Smooth muscle cell (in vitro differentiated cells): ENCODE measurements at regions not wholly inside any gene's neighbourhood (a gene's known extent, or its start where the extent isn't known, plus 50 kb on each side); places are given as distances from the start of the nearest gene placed in this dataset.
"Not testable (repeated sequence)": the region's sequence is repeated elsewhere in the genome, so short reads cannot be mapped to it uniquely, and the experiment has no call there.

Source experiments
- DNase-seq: peaks from one replicate; lab custom pipeline; 2025; ENCODE audit not compliant: unreplicated experiment; lab: John Stamatoyannopoulos, UW
- H2AFZ ChIP-seq: fragments of 200-600 bp; sonication (generic); 2 replicates; pipeline ENCODE4 v1.6.0; 2016; ENCODE audit warnings: antibody characterized with exemption, low read depth, mild to moderate bottlenecking
- H3F3A ChIP-seq: fragments of 200-600 bp; sonication (generic); 2 replicates; pipeline ENCODE4 v1.6.0; 2017; ENCODE audit warnings: antibody characterized with exemption, low read depth
- H3K27ac ChIP-seq: fragments of 200-600 bp; sonication (generic); 2 replicates; pipeline ENCODE4 v1.5.1; 2016; ENCODE audit warnings: low read depth, mild to moderate bottlenecking
- H3K27me3 ChIP-seq: fragments of 200-600 bp; sonication (generic); 2 replicates; pipeline ENCODE4 v1.6.1; 2016; ENCODE audit warnings: low read depth, mild to moderate bottlenecking
- H3K36me3 ChIP-seq: fragments of 200-600 bp; sonication (generic); 2 replicates; pipeline ENCODE4 v1.5.1; 2016; ENCODE audit warnings: low read depth
- H3K4me1 ChIP-seq: fragments of 200-600 bp; sonication (generic); 2 replicates; pipeline ENCODE4 v1.5.1; 2016; ENCODE audit warnings: low read depth
- H3K4me2 ChIP-seq: fragments of 200-600 bp; sonication (generic); 2 replicates; pipeline ENCODE4 v1.6.0; 2016; ENCODE audit warnings: mild to moderate bottlenecking
- H3K4me3 ChIP-seq: fragments of 200-600 bp; sonication (generic); 2 replicates; pipeline ENCODE4 v1.5.1; 2016; ENCODE audit warnings: mild to moderate bottlenecking
- H3K79me2 ChIP-seq: fragments of 200-600 bp; sonication (generic); 2 replicates; pipeline ENCODE4 v1.6.0; 2016; ENCODE audit warnings: low read depth, mild to moderate bottlenecking
- H3K9ac ChIP-seq: fragments of 200-600 bp; sonication (generic); 2 replicates; pipeline ENCODE4 v1.6.0; 2016; ENCODE audit warnings: low read depth
- H3K9me3 ChIP-seq: fragments of 200-600 bp; sonication (generic); replicated peaks from 2 replicates; pipeline ENCODE4 v1.5.1; 2016; ENCODE audit warnings: low read depth
- H4K20me1 ChIP-seq: fragments of 200-600 bp; sonication (generic); 2 replicates; pipeline ENCODE4 v1.6.0; 2016; ENCODE audit warnings: low read depth
- WGBS: methylation state at CpG from one replicate; pipeline ENCODE4 v1.1.7; 2016; ENCODE audit warnings: low lambda C conversion rate; 5-methylcytosine and 5-hydroxymethylcytosine counted together
- TF ChIP-seq, protein P1 (sequence below): fragments of 200-600 bp; sonication (generic); IDR thresholded peaks from 2 replicates; pipeline ENCODE4 v1.5.1; 2017; ENCODE audit warnings: borderline replicate concordance, mild to moderate bottlenecking, antibody characterized with exemption; ENCODE audit not compliant: insufficient read depth, poor library complexity, severe bottlenecking

DNA sequence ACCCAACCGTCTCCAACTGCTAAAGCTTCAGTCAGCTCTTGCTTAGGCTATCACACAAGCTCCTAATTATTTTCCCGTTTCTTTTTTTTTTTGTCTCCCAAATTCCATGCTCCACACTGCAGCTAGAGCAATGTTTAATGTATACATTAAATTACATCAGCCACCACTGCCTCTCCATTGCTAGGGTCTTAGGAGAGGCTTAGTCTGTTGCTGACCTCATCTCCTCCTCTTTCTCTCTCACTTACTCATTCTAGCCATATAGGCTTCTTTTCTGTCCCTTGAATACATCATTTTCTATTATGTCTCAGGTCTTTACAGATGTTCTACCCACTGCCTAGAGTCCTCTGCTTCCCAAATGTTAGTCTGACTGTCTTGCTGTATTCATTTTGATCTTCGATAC is 138.1 kb upstream of the ST6GALNAC5 start:
- Histone ChIP-seq H3K79me2 (no peaks in the 10 kb centered on the region), H3K4me2 (peak overlapping the region; percentile 4), H3K9ac (no peak overlapping the region), H3K27ac (peak overlapping the region; percentile 30), H3K27me3 (no peaks in the 10 kb centered on the region), H3K36me3 (no peaks in the 10 kb centered on the region), H3K9me3 (no peaks in the 10 kb centered on the region), H2AFZ (peak overlapping the region; percentile 31), H4K20me1 (no peaks in the 10 kb centered on the region), H3F3A (peaks cover 6% of the 10 kb centered on the region), H3K4me3 (no peak overlapping the region), H3K4me1 (no peaks in the 10 kb centered on the region)
- DNase-seq, result no peak
- WGBS, result 50% methylated on average over 3 of the region's 3 CpGs
- TF ChIP-seq, protein P1, sequence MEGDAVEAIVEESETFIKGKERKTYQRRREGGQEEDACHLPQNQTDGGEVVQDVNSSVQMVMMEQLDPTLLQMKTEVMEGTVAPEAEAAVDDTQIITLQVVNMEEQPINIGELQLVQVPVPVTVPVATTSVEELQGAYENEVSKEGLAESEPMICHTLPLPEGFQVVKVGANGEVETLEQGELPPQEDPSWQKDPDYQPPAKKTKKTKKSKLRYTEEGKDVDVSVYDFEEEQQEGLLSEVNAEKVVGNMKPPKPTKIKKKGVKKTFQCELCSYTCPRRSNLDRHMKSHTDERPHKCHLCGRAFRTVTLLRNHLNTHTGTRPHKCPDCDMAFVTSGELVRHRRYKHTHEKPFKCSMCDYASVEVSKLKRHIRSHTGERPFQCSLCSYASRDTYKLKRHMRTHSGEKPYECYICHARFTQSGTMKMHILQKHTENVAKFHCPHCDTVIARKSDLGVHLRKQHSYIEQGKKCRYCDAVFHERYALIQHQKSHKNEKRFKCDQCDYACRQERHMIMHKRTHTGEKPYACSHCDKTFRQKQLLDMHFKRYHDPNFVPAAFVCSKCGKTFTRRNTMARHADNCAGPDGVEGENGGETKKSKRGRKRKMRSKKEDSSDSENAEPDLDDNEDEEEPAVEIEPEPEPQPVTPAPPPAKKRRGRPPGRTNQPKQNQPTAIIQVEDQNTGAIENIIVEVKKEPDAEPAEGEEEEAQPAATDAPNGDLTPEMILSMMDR, result no peak

DNA sequence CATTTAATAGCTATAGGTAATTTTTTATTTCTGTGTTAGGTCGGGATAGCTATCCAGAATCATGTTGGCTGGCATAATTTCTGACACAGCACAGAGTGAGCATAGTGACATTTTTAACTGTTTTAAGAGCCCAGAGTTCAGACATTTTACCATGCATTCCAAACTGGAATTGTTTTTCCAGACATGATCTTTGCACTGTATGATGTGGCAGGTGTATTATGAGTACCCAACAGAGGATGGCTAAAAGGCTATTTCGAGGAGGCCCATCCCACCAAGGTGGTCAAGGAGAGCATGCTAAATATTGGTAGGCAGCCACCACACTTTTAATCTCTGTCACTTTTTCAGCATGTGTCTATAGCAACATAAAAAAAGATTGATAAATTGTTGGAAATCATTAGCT is 137.3 kb upstream of the ST6GALNAC5 start:
- Histone ChIP-seq H3K4me1 (no peaks in the 10 kb centered on the region), H3K27me3 (no peaks in the 10 kb centered on the region), H3K9ac (no peak overlapping the region), H3K9me3 (no peaks in the 10 kb centered on the region), H4K20me1 (no peaks in the 10 kb centered on the region), H2AFZ (no peak overlapping the region), H3K79me2 (no peaks in the 10 kb centered on the region), H3F3A (peaks cover 6% of the 10 kb centered on the region), H3K4me3 (no peak overlapping the region), H3K27ac (no peak overlapping the region), H3K4me2 (no peak overlapping the region), H3K36me3 (no peaks in the 10 kb centered on the region)
- DNase-seq, result no peak
- TF ChIP-seq, protein P1, result no peak
- 94% methylated on average over 2 of the region's 2 CpGs for WGBS

DNA sequence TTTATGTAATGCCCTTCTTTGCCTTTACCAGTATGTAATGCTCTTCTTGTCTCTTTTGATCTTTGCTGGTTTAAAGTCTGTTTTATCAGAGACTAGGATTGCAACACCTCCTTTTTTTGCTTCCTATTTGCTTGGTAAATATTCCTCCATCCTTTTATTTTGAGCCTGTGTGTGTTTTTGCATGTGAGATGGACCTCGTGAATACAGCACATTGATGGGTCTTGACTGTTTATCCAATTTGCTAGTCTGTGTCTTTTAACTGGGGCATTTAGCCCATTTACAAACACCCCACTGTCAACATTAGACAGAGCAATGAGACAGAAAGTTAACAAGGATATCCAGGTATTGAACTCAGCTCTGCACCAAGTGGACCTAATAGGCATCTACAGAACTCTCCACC is 128.9 kb upstream of the ST6GALNAC5 start:
- H3K4me3 ChIP-seq, DNase-seq, H2AFZ ChIP-seq, H3K9me3 ChIP-seq, H3F3A ChIP-seq, H3K4me1 ChIP-seq, H3K9ac ChIP-seq, H3K79me2 ChIP-seq, H3K27ac ChIP-seq, H4K20me1 ChIP-seq, H3K27me3 ChIP-seq, H3K36me3 ChIP-seq, H3K4me2 ChIP-seq: not testable (repeated sequence)
- 76% methylated on average over 1 of the region's 1 CpG for WGBS

DNA sequence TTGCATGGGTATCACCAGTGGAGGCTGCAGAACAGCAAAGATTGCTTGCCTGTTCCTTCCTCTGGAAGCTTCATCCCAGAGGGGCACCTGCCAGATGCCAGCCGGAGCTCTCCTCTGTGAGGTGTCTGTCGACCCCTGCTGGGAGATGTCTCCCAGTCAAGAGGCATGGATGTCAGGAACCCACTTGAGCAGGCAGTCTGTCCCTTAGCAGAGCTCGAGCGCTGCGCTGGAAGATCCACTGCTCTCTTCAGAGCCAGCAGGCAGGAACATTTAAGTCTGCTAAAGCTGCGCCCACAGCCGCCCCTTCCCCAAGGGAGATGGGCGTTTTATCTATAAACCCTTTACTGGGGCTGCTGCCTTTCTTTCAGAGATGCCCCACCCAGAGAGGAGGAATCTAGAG is 126.3 kb upstream of the ST6GALNAC5 start:
- H3K27ac ChIP-seq, H2AFZ ChIP-seq, H3K9me3 ChIP-seq, H3K4me1 ChIP-seq, H3K79me2 ChIP-seq, H3K27me3 ChIP-seq, H4K20me1 ChIP-seq, H3K9ac ChIP-seq, DNase-seq, H3K4me3 ChIP-seq, H3F3A ChIP-seq, H3K4me2 ChIP-seq, H3K36me3 ChIP-seq: not testable (repeated sequence)
- 96% methylated on average over 8 of the region's 8 CpGs for WGBS

DNA sequence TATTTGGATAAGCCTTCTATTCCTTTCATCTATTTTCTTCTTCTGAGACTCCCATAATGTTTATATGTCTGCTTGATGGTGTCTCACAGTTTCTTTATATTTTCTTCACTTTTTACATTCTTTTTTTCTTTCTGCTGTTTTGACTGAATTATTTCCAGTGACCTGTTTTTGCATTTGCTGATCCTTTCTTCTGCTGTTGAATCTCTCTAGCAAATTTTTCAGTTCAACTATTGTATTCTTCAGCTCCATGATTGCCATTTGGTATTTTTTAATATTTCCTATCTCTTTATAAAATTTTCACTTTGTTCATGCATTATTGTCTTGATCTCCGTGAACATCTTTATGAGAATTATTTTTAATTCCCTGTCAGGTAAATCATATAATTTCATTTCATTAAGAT is 122.3 kb upstream of the ST6GALNAC5 start:
- Histone ChIP-seq H3K9me3 (peaks cover 9% of the 10 kb centered on the region), H3K4me1 (no peaks in the 10 kb centered on the region), H2AFZ (no peak overlapping the region), H3K27me3 (no peaks in the 10 kb centered on the region), H3K36me3 (peaks cover 4% of the 10 kb centered on the region), H3K79me2 (no peaks in the 10 kb centered on the region), H3K4me2 (no peak overlapping the region), H3F3A (no peaks in the 10 kb centered on the region), H3K4me3 (no peak overlapping the region), H3K27ac (no peak overlapping the region), H3K9ac (no peak overlapping the region), H4K20me1 (no peaks in the 10 kb centered on the region)
- DNase-seq, result no peak
- TF ChIP-seq, protein P1, result no peak
- 82% methylated on average over 1 of the region's 1 CpG for WGBS
